Cardiac muscle cell (in vitro differentiated cells and primary cell): ENCODE measurements at regions not wholly inside any gene's neighbourhood (a gene's known extent, or its start where the extent isn't known, plus 50 kb on each side); places are given as distances from the start of the nearest gene placed in this dataset.

ENCODE experiments used
- DNase-seq, 2 donors: peaks; one replicate each; pipeline versions ENCODE4 v3.0.0 to v3.0.0-alpha.2; 2010 to 2017; ENCODE audit warnings: low read depth in 1 of 2, low spot score in 1 of 2
- H3K27ac ChIP-seq: fragments of 200-600 bp; sonication (generic); 2 replicates; pipeline ENCODE4 v1.5.1; 2016
- H3K27me3 ChIP-seq: fragments of 200-600 bp; sonication (generic); 2 replicates; pipeline ENCODE4 v1.6.0; 2016; ENCODE audit warnings: control low read depth
- H3K36me3 ChIP-seq: fragments of 200-600 bp; sonication (generic); 2 replicates; pipeline ENCODE4 v1.5.1; 2016; ENCODE audit warnings: control low read depth
- H3K4me1 ChIP-seq: fragments of 200-600 bp; sonication (generic); 2 replicates; pipeline ENCODE4 v1.8.1; 2017; ENCODE audit warnings: low read depth, mild to moderate bottlenecking, mixed run types
- H3K4me3 ChIP-seq: fragments of 200-600 bp; sonication (generic); 2 replicates; pipeline ENCODE4 v1.5.1; 2016; ENCODE audit warnings: mild to moderate bottlenecking
- H3K9me3 ChIP-seq: fragments of 200-600 bp; sonication (generic); 2 replicates; pipeline ENCODE4 v1.5.1; 2017; ENCODE audit warnings: low read depth, mild to moderate bottlenecking, control low read depth
- CTCF ChIP-seq: IDR thresholded peaks from 2 replicates; pipeline ENCODE4 v1.5.1; 2012; ENCODE audit warnings: low read depth, mild to moderate bottlenecking, low read length

- Histone ChIP-seq H3K4me1 (no peaks in the 10 kb centered on the region), H3K4me3 (no peak overlapping the region), H3K9me3 (no peaks in the 10 kb centered on the region), H3K36me3 (no peaks in the 10 kb centered on the region), H3K27ac (no peak overlapping the region), H3K27me3 (no peaks in the 10 kb centered on the region)
- no peak for DNase-seq
- TF ChIP-seq CTCF: no peak
These were observed 70.2 kb upstream of the MORC3 start for GRCh38 chr21:36249576-36250422.

- no peak for DNase-seq
- Histone ChIP-seq H3K36me3 (no peaks in the 10 kb centered on the region), H3K4me1 (no peaks in the 10 kb centered on the region), H3K27me3 (no peaks in the 10 kb centered on the region), H3K4me3 (no peak overlapping the region), H3K9me3 (no peaks in the 10 kb centered on the region), H3K27ac (no peak overlapping the region)
- TF ChIP-seq CTCF: no peak
These were observed 69.4 kb upstream of the MORC3 start for GRCh38 chr21:36250423-36251075.

GRCh38 chr21:36254106-36254941 lies 65.7 kb upstream of the MORC3 start:
- no peak for TF ChIP-seq CTCF
- H3K4me3 ChIP-seq: no peak overlapping the region
- no peaks in the 10 kb centered on the region for H3K9me3 ChIP-seq
- DNase-seq: no peak
- H3K4me1 ChIP-seq: no peaks in the 10 kb centered on the region
- H3K27me3 ChIP-seq: no peaks in the 10 kb centered on the region
- H3K27ac ChIP-seq: no peak overlapping the region
- no peaks in the 10 kb centered on the region for H3K36me3 ChIP-seq

- TF ChIP-seq CTCF: no peak
These were observed 64.3 kb upstream of the MORC3 start for GRCh38 chr21:36255663-36256062.

GRCh38 chr21:36257657-36258056 lies 62.3 kb upstream of the MORC3 start:
- Histone ChIP-seq H3K4me1 (no peaks in the 10 kb centered on the region), H3K9me3 (no peaks in the 10 kb centered on the region), H3K36me3 (no peaks in the 10 kb centered on the region), H3K27me3 (no peaks in the 10 kb centered on the region), H3K27ac (no peak overlapping the region), H3K4me3 (no peak overlapping the region)
- no peak for DNase-seq
- TF ChIP-seq CTCF: no peak

More at GRCh38 chr21:36255663-36256062, 64.3 kb upstream of the MORC3 start:
- DNase-seq: no peak
- no peaks in the 10 kb centered on the region for H3K27me3 ChIP-seq
- no peaks in the 10 kb centered on the region for H3K4me1 ChIP-seq
- H3K36me3 ChIP-seq: no peaks in the 10 kb centered on the region
- H3K27ac ChIP-seq: no peak overlapping the region
- H3K4me3 ChIP-seq: no peak overlapping the region
- no peaks in the 10 kb centered on the region for H3K9me3 ChIP-seq
